ENCODE measurements at regions not wholly inside any gene's neighbourhood (a gene's known extent, or its start where the extent isn't known, plus 50 kb on each side); places are given as distances from the start of the nearest gene placed in this dataset.

DNA sequence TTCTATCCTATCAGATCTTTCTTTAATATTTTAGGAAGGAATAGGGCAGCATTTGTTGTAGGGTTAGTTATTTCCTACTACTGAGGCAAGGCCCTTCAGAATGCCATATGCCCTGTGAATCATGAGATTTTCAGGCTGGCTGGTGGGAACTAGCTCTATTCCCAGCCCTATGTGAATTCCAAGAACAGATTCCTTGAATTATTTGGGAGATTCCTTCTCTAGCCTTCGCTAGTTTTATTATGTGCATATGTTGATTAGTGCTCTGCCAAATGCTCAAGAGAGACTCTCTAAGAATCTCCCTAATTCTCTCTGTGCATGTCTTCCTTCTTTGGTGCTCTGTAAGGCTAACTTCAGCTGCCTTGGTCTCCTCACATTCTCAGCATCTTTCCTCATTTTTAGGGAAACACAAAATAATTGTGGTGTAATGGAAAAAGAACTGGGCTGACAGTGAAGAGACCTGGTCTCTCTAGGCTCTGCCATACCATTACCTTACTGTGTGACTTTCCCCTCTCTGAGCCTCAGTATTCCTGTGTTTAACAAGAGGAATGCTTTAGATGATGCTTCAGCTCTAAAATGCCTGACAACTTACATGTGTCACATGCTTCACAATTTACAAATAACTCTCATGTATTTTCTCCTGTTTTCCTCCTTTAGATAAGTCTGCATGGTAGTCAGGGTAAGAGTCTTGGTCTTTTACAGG is 79.7 kb downstream of the VMA21 start:
- Histone ChIP-seq H3K27ac (ENCODE audit: low read depth, low read length) (no peak overlapping the region), H3K4me3 (ENCODE audit: low read length) (no peak overlapping the region), H3K27me3 (ENCODE audit: control insufficient read depth in 2 of 2, insufficient read depth in 2 of 2, low read length in 2 of 2) (no peaks in the 10 kb centered on the region), H3K9me3 (ENCODE audit: control insufficient read depth in 2 of 3, low read length in 3 of 3) (no peaks in the 10 kb centered on the region), H3K4me1 (ENCODE audit: control insufficient read depth in 2 of 2, insufficient read depth in 2 of 2, low read length in 2 of 2) (no peaks in the 10 kb centered on the region), H3K36me3 (ENCODE audit: control insufficient read depth in 2 of 3, insufficient read depth in 3 of 3, low read length in 3 of 3) (no peaks in the 10 kb centered on the region)
- intact Hi-C loops (cut with micrococcal nuclease): no loop called here
- H3K4me3 Mint-ChIP-seq: no peak overlapping the region
- ATAC-seq (no peak), DNase-seq (no peak)
- no peaks in the 10 kb centered on the region for H3K4me1 Mint-ChIP-seq
- no peaks in the 10 kb centered on the region for H3K36me3 Mint-ChIP-seq
- H3K9me3 Mint-ChIP-seq: peaks cover 0 to 2% (median 0%) of the 10 kb centered on the region in 11 donors
- H3K27me3 Mint-ChIP-seq: peaks cover 0 to 7% (median 3%) of the 10 kb centered on the region in 5 donors
- no peak overlapping the region for H3K27ac Mint-ChIP-seq
- CTCF ChIA-PET: interaction anchor here (0.5 kb wide), 1 partner anchor 1858 kb away, joined by 3 read pairs; no protein-coding TSS in a partner anchor
- POLR2A ChIA-PET: no interaction called here

GRCh38 chrX:151478058-151478457 is 81.1 kb downstream of the VMA21 start:
- H3K27ac Mint-ChIP-seq: no peak overlapping the region

GRCh38 chrX:151488677-151489076 is 74.8 kb upstream of the PASD1 start:
- peaks cover 0 to 3% (median 0%) of the 10 kb centered on the region in 7 donors for H3K4me1 Mint-ChIP-seq
- H3K27ac ChIP-seq (ENCODE audit: low read depth, low read length): no peak overlapping the region
- CTCF ChIA-PET: no interaction called here
- no peaks in the 10 kb centered on the region for H3K4me1 ChIP-seq (ENCODE audit: control insufficient read depth in 2 of 2, insufficient read depth in 2 of 2, low read length in 2 of 2)
- intact Hi-C loops (cut with micrococcal nuclease): loop anchor here in 1 of 2 donors (5.0 kb wide), 1 partner anchor 336 kb away; no protein-coding TSS in a partner anchor
- H3K27me3 Mint-ChIP-seq: peaks cover 0 to 3% (median 0%) of the 10 kb centered on the region in 5 donors
- H3K36me3 Mint-ChIP-seq: no peaks in the 10 kb centered on the region
- H3K4me3 Mint-ChIP-seq: no peak overlapping the region
- H3K9me3 Mint-ChIP-seq: no peaks in the 10 kb centered on the region
- no peak overlapping the region for H3K4me3 ChIP-seq (ENCODE audit: low read length)
- no peak overlapping the region for H3K27ac Mint-ChIP-seq
- no peaks in the 10 kb centered on the region for H3K27me3 ChIP-seq (ENCODE audit: control insufficient read depth in 2 of 2, insufficient read depth in 2 of 2, low read length in 2 of 2)
- peak in 2 of 9 donors; percentile 1 to 8 for DNase-seq
- ATAC-seq: no peak
- POLR2A ChIA-PET: no interaction called here
- H3K9me3 ChIP-seq (ENCODE audit: control insufficient read depth in 2 of 3, low read length in 3 of 3): no peaks in the 10 kb centered on the region
- no peaks in the 10 kb centered on the region for H3K36me3 ChIP-seq (ENCODE audit: control insufficient read depth in 2 of 3, insufficient read depth in 3 of 3, low read length in 3 of 3)

More at GRCh38 chrX:151478058-151478457, 81.1 kb downstream of the VMA21 start:
- ChIA-PET POLR2A (no interaction called here), CTCF (no interaction called here)
- intact Hi-C loops (cut with micrococcal nuclease): no loop called here
- H3K4me1 Mint-ChIP-seq: no peaks in the 10 kb centered on the region
- Histone ChIP-seq H3K9me3 (ENCODE audit: control insufficient read depth in 2 of 3, low read length in 3 of 3) (no peaks in the 10 kb centered on the region), H3K36me3 (ENCODE audit: control insufficient read depth in 2 of 3, insufficient read depth in 3 of 3, low read length in 3 of 3) (no peaks in the 10 kb centered on the region), H3K27ac (ENCODE audit: low read depth, low read length) (no peak overlapping the region), H3K4me1 (ENCODE audit: control insufficient read depth in 2 of 2, insufficient read depth in 2 of 2, low read length in 2 of 2) (no peaks in the 10 kb centered on the region), H3K4me3 (ENCODE audit: low read length) (no peak overlapping the region), H3K27me3 (ENCODE audit: control insufficient read depth in 2 of 2, insufficient read depth in 2 of 2, low read length in 2 of 2) (no peaks in the 10 kb centered on the region)
- H3K4me3 Mint-ChIP-seq: no peak overlapping the region
- H3K27me3 Mint-ChIP-seq: peaks cover 0 to 7% (median 3%) of the 10 kb centered on the region in 5 donors
- ATAC-seq: no peak
- H3K9me3 Mint-ChIP-seq: no peaks in the 10 kb centered on the region
- no peak for DNase-seq
- H3K36me3 Mint-ChIP-seq: no peaks in the 10 kb centered on the region

- H3K36me3 ChIP-seq (ENCODE audit: control insufficient read depth in 2 of 3, insufficient read depth in 3 of 3, low read length in 3 of 3): no peaks in the 10 kb centered on the region
- no peak overlapping the region for H3K4me3 ChIP-seq (ENCODE audit: low read length)
- Mint-ChIP-seq H3K27ac (no peak overlapping the region), H3K4me3 (no peak overlapping the region), H3K36me3 (no peaks in the 10 kb centered on the region), H3K27me3 (peaks cover 0 to 19% (median 14%) of the 10 kb centered on the region in 5 donors), H3K9me3 (no peaks in the 10 kb centered on the region), H3K4me1 (no peaks in the 10 kb centered on the region)
- no peaks in the 10 kb centered on the region for H3K4me1 ChIP-seq (ENCODE audit: control insufficient read depth in 2 of 2, insufficient read depth in 2 of 2, low read length in 2 of 2)
- DNase-seq (no peak), ATAC-seq (no peak)
- no peaks in the 10 kb centered on the region for H3K27me3 ChIP-seq (ENCODE audit: control insufficient read depth in 2 of 2, insufficient read depth in 2 of 2, low read length in 2 of 2)
- intact Hi-C loops (cut with micrococcal nuclease): loop anchor here in 1 of 2 donors (5.0 kb wide), 1 partner anchor 177 kb away; no protein-coding TSS in a partner anchor
- CTCF ChIA-PET: no interaction called here
- H3K27ac ChIP-seq (ENCODE audit: low read depth, low read length): no peak overlapping the region
- no peaks in the 10 kb centered on the region for H3K9me3 ChIP-seq (ENCODE audit: control insufficient read depth in 2 of 3, low read length in 3 of 3)
- POLR2A ChIA-PET: no interaction called here
Observed at GRCh38 chrX:151505796-151506195, 57.7 kb upstream of the PASD1 start.

DNA sequence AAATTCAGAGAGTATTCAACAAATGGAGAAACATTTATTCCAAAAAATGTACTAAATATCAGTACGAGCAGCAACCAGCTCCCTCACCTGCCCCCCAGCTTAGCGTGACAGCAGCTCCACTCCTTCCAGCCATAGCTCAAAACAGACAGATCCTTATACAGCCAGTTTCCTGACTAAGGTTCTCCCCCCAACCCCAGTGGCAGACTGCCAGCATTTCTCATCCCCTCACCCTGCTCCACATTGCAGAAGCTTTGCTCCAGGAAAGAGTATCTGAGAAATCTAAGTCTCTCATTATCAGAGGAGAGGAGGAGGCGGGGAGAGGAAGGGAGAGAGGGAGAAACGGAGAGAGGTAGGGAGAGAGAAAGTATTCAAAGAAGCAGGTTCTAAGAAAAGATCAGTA is 53.3 kb upstream of the PASD1 start:
- intact Hi-C loops (cut with micrococcal nuclease): no loop called here
- H3K36me3 Mint-ChIP-seq: no peaks in the 10 kb centered on the region
- H3K27me3 Mint-ChIP-seq: peaks cover 0 to 16% (median 12%) of the 10 kb centered on the region in 5 donors
- CTCF ChIA-PET: no interaction called here
- H3K36me3 ChIP-seq (ENCODE audit: control insufficient read depth in 2 of 3, insufficient read depth in 3 of 3, low read length in 3 of 3): no peaks in the 10 kb centered on the region
- POLR2A ChIA-PET: no interaction called here
- peaks cover 0 to 2% (median 0%) of the 10 kb centered on the region in 11 donors for H3K9me3 Mint-ChIP-seq
- peaks cover 0 to 2% (median 0%) of the 10 kb centered on the region in 7 donors for H3K4me1 Mint-ChIP-seq
- ATAC-seq (no peak), DNase-seq (no peak)
- no peak overlapping the region for H3K4me3 Mint-ChIP-seq
- no peak overlapping the region for H3K27ac Mint-ChIP-seq
- no peaks in the 10 kb centered on the region for H3K27me3 ChIP-seq (ENCODE audit: control insufficient read depth in 2 of 2, insufficient read depth in 2 of 2, low read length in 2 of 2)
- H3K27ac ChIP-seq (ENCODE audit: low read depth, low read length): no peak overlapping the region
- no peaks in the 10 kb centered on the region for H3K4me1 ChIP-seq (ENCODE audit: control insufficient read depth in 2 of 2, insufficient read depth in 2 of 2, low read length in 2 of 2)
- H3K4me3 ChIP-seq (ENCODE audit: low read length): no peak overlapping the region
- H3K9me3 ChIP-seq (ENCODE audit: control insufficient read depth in 2 of 3, low read length in 3 of 3): no peaks in the 10 kb centered on the region

- H3K4me3 Mint-ChIP-seq: no peak overlapping the region
- Histone ChIP-seq H3K4me1 (ENCODE audit: control insufficient read depth in 2 of 2, insufficient read depth in 2 of 2, low read length in 2 of 2) (no peaks in the 10 kb centered on the region), H3K9me3 (ENCODE audit: control insufficient read depth in 2 of 3, low read length in 3 of 3) (no peaks in the 10 kb centered on the region), H3K27ac (ENCODE audit: low read depth, low read length) (no peak overlapping the region), H3K27me3 (ENCODE audit: control insufficient read depth in 2 of 2, insufficient read depth in 2 of 2, low read length in 2 of 2) (no peaks in the 10 kb centered on the region), H3K4me3 (ENCODE audit: low read length) (no peak overlapping the region), H3K36me3 (ENCODE audit: control insufficient read depth in 2 of 3, insufficient read depth in 3 of 3, low read length in 3 of 3) (no peaks in the 10 kb centered on the region)
- POLR2A ChIA-PET: no interaction called here
- no peaks in the 10 kb centered on the region for H3K36me3 Mint-ChIP-seq
- H3K4me1 Mint-ChIP-seq: peaks cover 0 to 2% (median 0%) of the 10 kb centered on the region in 7 donors
- DNase-seq (no peak), ATAC-seq (no peak)
- intact Hi-C loops (cut with micrococcal nuclease): no loop called here
- peaks cover 0 to 2% (median 0%) of the 10 kb centered on the region in 11 donors for H3K9me3 Mint-ChIP-seq
- peaks cover 0 to 20% (median 13%) of the 10 kb centered on the region in 5 donors for H3K27me3 Mint-ChIP-seq
- CTCF ChIA-PET: no interaction called here
- no peak overlapping the region for H3K27ac Mint-ChIP-seq
Observed at GRCh38 chrX:151513472-151513871, 50.0 kb upstream of the PASD1 start.
